Ovary (tissue), 7 donors: ENCODE measurements at regions not wholly inside any gene's neighbourhood (a gene's known extent, or its start where the extent isn't known, plus 50 kb on each side); places are given as distances from the start of the nearest gene placed in this dataset.

Source experiments
- DNase-seq, 5 donors: peaks; one replicate each; pipeline ENCODE4 v3.0.0-alpha.2; 2019 to 2020
- H3K27ac ChIP-seq, 2 donors: fragments of 200-600 bp; one replicate each; pipeline versions ENCODE4 v1.5.1 to v1.8.0; 2019 to 2022
- H3K27me3 ChIP-seq: fragments of 200-600 bp; one replicate; pipeline ENCODE4 v1.8.0; 2022
- H3K36me3 ChIP-seq: fragments of 200-600 bp; sonication (generic); one replicate; pipeline ENCODE4 v1.5.1; 2019
- H3K4me1 ChIP-seq: one replicate; pipeline ENCODE4 v1.8.1; 2013; ENCODE audit warnings: mild to moderate bottlenecking, moderate library complexity; ENCODE audit not compliant: insufficient read depth
- H3K4me3 ChIP-seq: fragments of 200-600 bp; sonication (generic); one replicate; pipeline ENCODE4 v1.5.1; 2017
- H3K9me3 ChIP-seq, 2 donors: fragments of 200-600 bp in 1 of 2; sonication (generic) in 1 of 2; one replicate each; pipeline versions ENCODE4 v1.5.1 to v1.8.1; 2013 to 2019; ENCODE audit warnings: mild to moderate bottlenecking in 1 of 2, moderate library complexity in 1 of 2
- CTCF ChIP-seq, 3 donors: fragments of 450-650 bp in 2 of 3; fragments of 200-600 bp in 1 of 3; IDR thresholded peaks; one replicate each; pipeline versions ENCODE4 v1.5.1 to v1.8.0; 2016 to 2022; ENCODE audit warnings: antibody characterized with exemption in 3 of 3, mild to moderate bottlenecking in 1 of 3
- EP300 ChIP-seq: sonication (generic); formaldehyde crosslinking; IDR thresholded peaks from one replicate; pipeline ENCODE4 v1.6.1; 2017; ENCODE audit warnings: antibody characterized with exemption
- POLR2A ChIP-seq: fragments of 450-650 bp; IDR thresholded peaks from one replicate; pipeline ENCODE4 v1.6.1; 2017; ENCODE audit warnings: antibody characterized with exemption, mild to moderate bottlenecking, moderate library complexity
- WGBS, 3 donors: extraction: QIAGEN DNeasy Blood & Tissue Kit in 1 of 3; methylation state at CpG; one replicate each; pipeline versions ENCODE4 v1.1.5 to v1.1.7; 2013 to 2017; 5-methylcytosine and 5-hydroxymethylcytosine counted together
- intact Hi-C, 4 donors: fragments of 100-400 bp; cut with DNase I; formaldehyde crosslinking; loops; one replicate each; pipeline versions ENCODE4 v1.11.0 to v1.15.1; 2022 to 2023
- donor health status: DM: no; HTN: no; CAD: no; lungs with moderate emphysema.
- donor health status: DM: no; HTN: no; CAD: no.
- donor health status: Bipolar disorder and iron deficiency.
- donor health status: DM: no; HTN: no; CAD: no.
- donor health status: DM: yes; HTN: yes; CAD: no.

DNA sequence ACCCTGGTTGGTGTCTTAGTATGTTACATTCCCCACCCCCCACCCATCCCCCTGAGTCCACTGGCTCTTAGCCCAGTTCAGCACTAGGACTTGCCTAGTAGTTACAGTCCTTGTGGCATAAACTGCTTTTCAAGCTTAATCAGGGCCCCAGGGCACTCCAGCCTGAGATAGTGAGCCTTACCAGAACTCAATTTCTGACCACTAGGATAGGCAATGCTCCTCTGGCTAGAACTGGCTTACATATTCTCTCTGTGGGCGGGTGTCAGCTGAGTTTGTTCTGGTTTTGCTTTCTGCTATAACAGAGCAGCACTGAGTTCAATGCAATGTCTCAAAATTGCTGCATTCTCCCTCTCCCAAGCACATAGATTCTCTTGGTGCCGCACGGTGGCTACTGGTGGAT is 391.4 kb upstream of the DIPK2B start:
- no peaks in the 10 kb centered on the region for H3K4me1 ChIP-seq
- intact Hi-C loops, result no loop called here
- no peak overlapping the region for H3K27ac ChIP-seq
- H3K9me3 ChIP-seq, result no peaks in the 10 kb centered on the region
- no peaks in the 10 kb centered on the region for H3K27me3 ChIP-seq
- no peak for DNase-seq
- 77 to 83% (median 80%) methylated on average over 3 of the region's 3 CpGs for WGBS, 3 donors
- no peak overlapping the region for H3K4me3 ChIP-seq
- no peaks in the 10 kb centered on the region for H3K36me3 ChIP-seq
- no peak for TF ChIP-seq EP300
- TF ChIP-seq POLR2A, result no peak
- no peak for TF ChIP-seq CTCF (IDR thresholded peaks at IDR 0.05)

DNA sequence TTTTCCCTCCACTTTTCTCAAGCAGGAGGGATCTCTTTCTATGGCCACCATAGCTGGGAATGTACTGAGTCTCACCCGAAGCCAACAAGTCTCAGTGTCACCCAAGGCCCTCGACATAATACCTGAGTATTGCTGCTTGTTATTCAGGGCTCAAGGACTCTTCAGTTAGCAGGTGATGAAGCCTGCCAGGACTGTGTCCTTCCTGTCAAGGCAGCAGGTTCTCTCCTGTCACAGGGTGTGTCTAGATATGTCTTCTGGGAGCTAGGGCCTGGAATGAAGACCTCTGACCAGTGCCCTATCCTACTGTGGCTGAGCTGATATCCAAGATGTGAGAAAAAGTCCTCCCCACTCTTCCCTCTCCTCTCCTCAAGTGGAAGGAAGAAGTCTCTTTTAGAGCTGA is 391.0 kb upstream of the DIPK2B start:
- Histone ChIP-seq H3K9me3 (no peaks in the 10 kb centered on the region), H3K4me1 (no peaks in the 10 kb centered on the region), H3K27me3 (no peaks in the 10 kb centered on the region), H3K27ac (no peak overlapping the region), H3K4me3 (no peak overlapping the region), H3K36me3 (no peaks in the 10 kb centered on the region)
- DNase-seq, result no peak
- TF ChIP-seq CTCF (IDR thresholded peaks at IDR 0.05) (no peak), EP300 (no peak), POLR2A (no peak)
- intact Hi-C loops, result no loop called here
- 62 to 79% (median 67%) methylated on average over 2 of the region's 2 CpGs for WGBS, 3 donors

DNA sequence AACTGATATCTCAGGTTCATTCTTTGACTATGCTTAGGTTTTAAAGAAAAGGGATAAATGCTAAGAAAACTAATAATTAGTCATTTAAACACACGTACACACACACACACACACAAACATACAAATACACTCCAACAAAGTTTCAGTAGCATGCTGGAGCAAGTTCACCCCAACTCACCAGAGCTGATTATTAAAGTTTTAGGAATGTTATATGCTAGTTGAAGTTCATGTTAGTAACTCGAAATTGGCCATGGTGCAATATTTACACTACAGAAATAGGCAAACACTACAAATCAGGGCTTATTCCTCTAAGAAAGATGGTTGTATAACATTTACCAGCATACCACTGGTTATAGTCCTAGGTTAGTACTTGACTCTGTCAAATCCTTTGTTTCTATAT is 384.0 kb upstream of the DIPK2B start:
- DNase-seq, result no peak
- no peaks in the 10 kb centered on the region for H3K36me3 ChIP-seq
- intact Hi-C loops, result no loop called here
- no peak for TF ChIP-seq CTCF (IDR thresholded peaks at IDR 0.05)
- no peak for TF ChIP-seq EP300
- no peak for TF ChIP-seq POLR2A
- no peaks in the 10 kb centered on the region for H3K4me1 ChIP-seq
- WGBS, 3 donors, result 47 to 52% (median 48%) methylated on average over 2 of the region's 2 CpGs
- no peaks in the 10 kb centered on the region for H3K27me3 ChIP-seq
- no peak overlapping the region for H3K4me3 ChIP-seq
- H3K9me3 ChIP-seq, result no peaks in the 10 kb centered on the region
- H3K27ac ChIP-seq, result no peak overlapping the region

- Histone ChIP-seq H3K9me3 (no peaks in the 10 kb centered on the region), H3K4me3 (no peak overlapping the region), H3K27ac (no peak overlapping the region), H3K36me3 (no peaks in the 10 kb centered on the region), H3K27me3 (no peaks in the 10 kb centered on the region), H3K4me1 (no peaks in the 10 kb centered on the region)
- intact Hi-C loops, result no loop called here
- WGBS, 3 donors, result 88 to 100% (median 100%) methylated on average over 1 of the region's 1 CpG
- no peak for DNase-seq
- TF ChIP-seq POLR2A (no peak), CTCF (IDR thresholded peaks at IDR 0.05) (no peak), EP300 (no peak)
Observed at GRCh38 chrX:45577361-45577760, 376.7 kb upstream of the DIPK2B start.

- WGBS, 3 donors, result 64 to 73% (median 68%) methylated on average over 4 of the region's 4 CpGs
- no peaks in the 10 kb centered on the region for H3K27me3 ChIP-seq
- no peak overlapping the region for H3K4me3 ChIP-seq
- H3K4me1 ChIP-seq, result no peaks in the 10 kb centered on the region
- H3K27ac ChIP-seq, result no peak overlapping the region
- intact Hi-C loops, result no loop called here
- TF ChIP-seq CTCF (IDR thresholded peaks at IDR 0.05) (no peak), EP300 (no peak), POLR2A (no peak)
- H3K9me3 ChIP-seq, result no peaks in the 10 kb centered on the region
- DNase-seq, result no peak
- no peaks in the 10 kb centered on the region for H3K36me3 ChIP-seq
Observed at GRCh38 chrX:45571453-45571852, 370.8 kb upstream of the DIPK2B start.
